HL-60 (cell line): ENCODE measurements at regions not wholly inside any gene's neighbourhood (a gene's known extent, or its start where the extent isn't known, plus 50 kb on each side); places are given as distances from the start of the nearest gene placed in this dataset.

ENCODE experiments used
- DNase-seq, 2 experiments: peaks; one replicate each; pipeline ENCODE4 v3.0.0-alpha.2; 2010 to 2020; ENCODE audit warnings: low read depth in 1 of 2, low spot score in 1 of 2
- H3K27ac ChIP-seq: fragments of 250-450 bp; sonication (Bioruptor Pico); replicated peaks from 2 replicates; pipeline ENCODE4 v1.5.1; 2020; ENCODE audit warnings: mild to moderate bottlenecking, moderate library complexity
- H3K27me3 ChIP-seq: fragments of 250-450 bp; sonication (Bioruptor Pico); 2 replicates; pipeline ENCODE4 v1.5.1; 2021; ENCODE audit warnings: mild to moderate bottlenecking, moderate library complexity; ENCODE audit not compliant: insufficient read depth, poor library complexity, severe bottlenecking
- H3K4me3 ChIP-seq: replicated peaks from 2 replicates; pipeline ENCODE4 v1.5.1; 2011; ENCODE audit warnings: mild to moderate bottlenecking, control low read depth, low read length; ENCODE audit not compliant: insufficient read depth
- CTCF ChIP-seq: IDR thresholded peaks from one replicate; pipeline ENCODE4 v1.5.1; 2011; ENCODE audit warnings: low read length, control low read depth, inconsistent platforms; ENCODE audit not compliant: insufficient read depth
- GABPA ChIP-seq: IDR thresholded peaks from 2 replicates; pipeline ENCODE4 v1.6.1; 2012; ENCODE audit warnings: low read depth
- POLR2AphosphoS5 ChIP-seq: IDR thresholded peaks from 2 replicates; pipeline ENCODE4 v1.6.1; 2012; ENCODE audit warnings: low read depth
- REST ChIP-seq: IDR thresholded peaks from 2 replicates; pipeline ENCODE4 v1.6.1; 2012; ENCODE audit warnings: low read depth; ENCODE audit not compliant: insufficient replicate concordance
- SPI1 ChIP-seq: IDR thresholded peaks from 2 replicates; pipeline ENCODE4 v1.6.1; 2012; ENCODE audit warnings: low read depth, mild to moderate bottlenecking, borderline replicate concordance

GRCh38 chr1:219083631-219084030, 90.0 kb upstream of the LYPLAL1 start:
- no peak overlapping the region for H3K4me3 ChIP-seq
- no peak for DNase-seq
- no peaks in the 10 kb centered on the region for H3K27me3 ChIP-seq
- H3K27ac ChIP-seq, result no peak overlapping the region
- TF ChIP-seq SPI1 (no peak), POLR2AphosphoS5 (no peak), GABPA (no peak), CTCF (no peak), REST (no peak)

DNA sequence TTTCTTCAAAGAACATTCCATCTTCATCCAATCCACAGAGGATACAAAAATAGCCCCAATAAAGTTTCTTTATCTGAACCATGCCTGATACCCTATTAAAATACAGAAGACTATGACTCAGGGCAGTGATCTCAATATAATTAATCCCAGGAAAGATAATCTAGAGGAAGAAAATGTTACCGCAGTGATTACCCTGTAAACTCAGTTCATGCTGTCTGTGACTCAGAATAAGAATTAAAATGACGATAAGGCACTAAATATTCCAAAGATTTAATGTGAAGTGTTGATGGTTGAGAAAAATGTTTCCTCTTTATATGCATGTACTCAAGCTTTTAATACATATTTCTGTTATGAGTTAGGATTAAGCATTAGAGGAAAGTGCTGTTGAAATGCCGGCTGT, 88.6 kb upstream of the LYPLAL1 start:
- TF ChIP-seq GABPA, result no peak
- TF ChIP-seq SPI1, result no peak
- no peak for TF ChIP-seq CTCF
- TF ChIP-seq POLR2AphosphoS5, result no peak
- no peak for DNase-seq
- Histone ChIP-seq H3K27me3 (no peaks in the 10 kb centered on the region), H3K4me3 (no peak overlapping the region), H3K27ac (no peak overlapping the region)

DNA sequence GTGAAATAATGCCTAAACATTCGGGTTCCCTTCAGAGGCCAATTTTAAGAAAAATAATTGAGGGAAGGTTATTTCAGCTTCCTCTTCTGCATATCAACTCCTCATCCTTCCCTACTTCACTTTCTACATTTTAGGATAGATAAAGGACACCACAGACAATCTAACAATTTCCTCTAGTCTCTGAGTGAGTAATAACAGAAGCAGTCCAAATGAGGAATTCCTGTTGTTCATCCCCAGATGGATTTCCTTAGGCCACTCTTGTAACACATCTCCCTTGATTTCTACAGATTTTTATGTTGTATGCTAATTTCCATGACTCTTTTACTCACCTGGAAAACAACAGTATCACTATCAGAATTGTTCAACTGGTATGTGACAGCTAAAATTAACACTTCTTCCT, 87.7 kb upstream of the LYPLAL1 start:
- H3K27ac ChIP-seq, result no peak overlapping the region
- H3K27me3 ChIP-seq, result no peaks in the 10 kb centered on the region
- no peak for DNase-seq
- H3K4me3 ChIP-seq, result no peak overlapping the region
- TF ChIP-seq POLR2AphosphoS5 (no peak), SPI1 (no peak), CTCF (no peak), REST (no peak), GABPA (no peak)

GRCh38 chr1:219086956-219087469, 86.7 kb upstream of the LYPLAL1 start:
- Histone ChIP-seq H3K27me3 (no peaks in the 10 kb centered on the region), H3K4me3 (no peak overlapping the region), H3K27ac (peak overlapping the region; percentile 92)
- TF ChIP-seq POLR2AphosphoS5 (no peak), SPI1 (no peak), REST (no peak), CTCF (no peak), GABPA (no peak)
- peak; percentile 7 to 63 for DNase-seq
